GM12878 (cell line): ENCODE measurements at regions not wholly inside any gene's neighbourhood (a gene's known extent, or its start where the extent isn't known, plus 50 kb on each side); places are given as distances from the start of the nearest gene placed in this dataset.

Experiments used
- ATAC-seq: fragments of 200-7000 bp; cut with Tn5 transposase; 3 replicates; pipeline ENCODE4 v1.9.1; 2020; ENCODE audit warnings: mild to moderate bottlenecking, moderate library complexity
- BruUV-seq: library from RNA; stranded (reverse); fragments of 400-500 nt; replicated peaks from 2 replicates; lab custom pipeline; 2021; lab: Mats Ljungman, UMichigan
- CTCF ChIA-PET: fragments of 300-600 bp; sonication (Branson Sonifier 250); formaldehyde crosslinking; extraction: SDS; loops from one replicate; lab custom pipeline; 2021; ENCODE audit warnings: inconsistent platforms; lab: Yijun Ruan, JAX
- POLR2A ChIA-PET: fragments of 350-600 bp; formaldehyde crosslinking; extraction: SDS; loops from one replicate; lab custom pipeline; 2021; ENCODE audit warnings: inconsistent platforms; lab: Charles Lee
- RAD21 ChIA-PET: fragments of 300-600 bp; sonication (Branson Sonifier 250); formaldehyde crosslinking; loops from one replicate; lab custom pipeline; 2023; ENCODE audit warnings: antibody characterized with exemption; ENCODE audit not compliant: unreplicated experiment; lab: Charles Lee
- SMC1A ChIA-PET: fragments of 300-600 bp; sonication (Branson Sonifier 250); formaldehyde crosslinking; loops from one replicate; lab custom pipeline; 2023; ENCODE audit not compliant: unreplicated experiment, uncharacterized antibody; lab: Charles Lee
- DNase-seq: peaks from one replicate; pipeline ENCODE4 v3.0.0-alpha.2; 2011; ENCODE audit warnings: low read depth, low spot score
- FAIRE-seq: peaks from 3 replicates; lab custom pipeline; 2011; peaks lifted over from hg19 to GRCh38; lab: Jason Lieb, UNC
- H2AFZ ChIP-seq: 2 replicates; pipeline ENCODE4 v1.6.0; 2011; ENCODE audit warnings: low read depth, low read length, control low read depth; ENCODE audit not compliant: control insufficient read depth
- H3K27ac ChIP-seq: 2 replicates; pipeline ENCODE4 v1.5.1; 2011; ENCODE audit warnings: control low read depth; ENCODE audit not compliant: control insufficient read depth, insufficient read depth
- H3K27me3 ChIP-seq, 2 experiments: replicated peaks in 1 of 2; 2 replicates each; pipeline versions ENCODE4 v1.6.0 to v1.6.1; 2011; ENCODE audit warnings: low read length in 1 of 2; ENCODE audit not compliant: control insufficient read depth in 2 of 2, insufficient read depth in 2 of 2
- H3K36me3 ChIP-seq, 2 experiments: 2 replicates each; pipeline ENCODE4 v1.5.1; 2011; ENCODE audit warnings: low read length in 1 of 2; ENCODE audit not compliant: control insufficient read depth in 2 of 2, insufficient read depth in 2 of 2
- H3K4me1 ChIP-seq: 2 replicates; pipeline ENCODE4 v1.6.1; 2011; ENCODE audit warnings: mild to moderate bottlenecking, low read length, moderate library complexity, mixed read lengths; ENCODE audit not compliant: control insufficient read depth, insufficient read depth
- H3K4me2 ChIP-seq: 2 replicates; pipeline ENCODE4 v1.6.0; 2011; ENCODE audit warnings: control low read depth; ENCODE audit not compliant: control insufficient read depth, insufficient read depth
- H3K4me3 ChIP-seq: fragments of 200-600 bp; sonication (generic); 2 replicates; pipeline ENCODE4 v1.5.1; 2016
- H3K79me2 ChIP-seq: 2 replicates; pipeline ENCODE4 v1.6.0; 2011; ENCODE audit warnings: low read length; ENCODE audit not compliant: control insufficient read depth, insufficient read depth
- H3K9ac ChIP-seq: 2 replicates; pipeline ENCODE4 v1.8.0; 2011; ENCODE audit warnings: low read length, control low read depth, mixed read lengths; ENCODE audit not compliant: control insufficient read depth, insufficient read depth
- H3K9me3 ChIP-seq: replicated peaks from 3 replicates; pipeline ENCODE4 v1.5.1; 2011; ENCODE audit warnings: mild to moderate bottlenecking, low read length; ENCODE audit not compliant: control insufficient read depth, insufficient read depth
- H4K20me1 ChIP-seq: 2 replicates; pipeline ENCODE4 v1.6.0; 2011; ENCODE audit not compliant: control insufficient read depth, insufficient read depth
- BRCA1 ChIP-seq: IDR thresholded peaks from 2 replicates; pipeline ENCODE4 v1.6.1; 2011; ENCODE audit warnings: low read depth, low read length, improper control_type of control experiment
- CEBPB ChIP-seq, 2 experiments: fragments of 150-350 bp in 1 of 2; IDR thresholded peaks; 2 replicates each; pipeline ENCODE4 v1.6.1; 2012 to 2014; ENCODE audit warnings: low read depth in 2 of 2, low read length in 2 of 2, borderline replicate concordance in 1 of 2, inconsistent platforms in 1 of 2
- KDM1A ChIP-seq: fragments of 200-600 bp; sonication (generic); IDR thresholded peaks from 2 replicates; pipeline ENCODE4 v1.6.1; 2016; ENCODE audit warnings: borderline replicate concordance
- MYC ChIP-seq: IDR thresholded peaks from 2 replicates; pipeline ENCODE4 v1.6.1; 2011; ENCODE audit warnings: mild to moderate bottlenecking, low read length, moderate library complexity, inconsistent platforms; ENCODE audit not compliant: insufficient read depth, insufficient replicate concordance, insufficient read length, severe bottlenecking
- SIX5 ChIP-seq: IDR thresholded peaks from 2 replicates; pipeline ENCODE4 v1.6.1; 2011; ENCODE audit warnings: mild to moderate bottlenecking, low read depth, low read length, moderate library complexity; ENCODE audit not compliant: severe bottlenecking
- ZNF24 ChIP-seq: fragments of 450-650 bp; IDR thresholded peaks from 2 replicates; pipeline ENCODE4 v1.6.1; 2017; ENCODE audit warnings: antibody characterized with exemption, mild to moderate bottlenecking
- WGBS: methylation state at CpG from one replicate; pipeline ENCODE4 v1.1.6; 2016; ENCODE audit warnings: low lambda C conversion rate; ENCODE audit not compliant: insufficient replicate concordance, insufficient coverage; ENCODE audit errors: missing lambda C conversion rate; 5-methylcytosine and 5-hydroxymethylcytosine counted together
- in situ Hi-C: fragments of 300-500 bp; cut with MboI; formaldehyde crosslinking; loops from 9 replicates; pipeline ENCODE4 v1.14.3; 2018; ENCODE audit warnings: mixed read lengths
- intact Hi-C: fragments of 100-400 bp; cut with micrococcal nuclease; formaldehyde crosslinking; loops from one replicate; pipeline ENCODE4 v1.14.2; 2022; ENCODE audit not compliant: unreplicated experiment
- TF ChIP-seq, protein P1 (sequence below): fragments of 450-650 bp; IDR thresholded peaks from 2 replicates; pipeline ENCODE4 v1.6.1; 2017; ENCODE audit warnings: mild to moderate bottlenecking
- TF ChIP-seq, protein P2 (sequence below): IDR thresholded peaks from 2 replicates; pipeline ENCODE4 v1.6.1; 2012; ENCODE audit warnings: low read depth, low read length, improper control_type of control experiment

DNA sequence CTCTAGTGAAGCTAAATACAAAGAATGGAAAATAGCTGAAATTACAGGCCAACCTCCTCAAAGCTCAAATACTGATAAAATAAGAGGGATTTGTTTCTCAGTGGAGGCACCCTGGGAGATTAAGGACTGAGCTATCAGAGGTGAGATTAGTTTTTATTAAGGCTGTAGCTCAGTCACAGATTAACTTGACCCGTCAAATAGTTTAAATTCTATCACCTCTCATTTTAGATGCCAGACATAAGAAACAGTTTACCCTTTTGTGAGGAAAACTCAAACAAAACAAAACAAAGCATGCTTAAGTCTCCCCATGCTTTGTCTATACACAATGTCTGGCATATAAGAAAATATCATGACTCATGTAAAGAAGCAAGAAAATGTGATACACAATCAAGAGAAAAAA lies 208.3 kb upstream of the PMFBP1 start:
- Histone ChIP-seq H3K36me3 (no peaks in the 10 kb centered on the region), H3K9ac (no peak overlapping the region), H3K9me3 (no peaks in the 10 kb centered on the region; the same call in 2 of the 3 replicates), H3K4me2 (no peak overlapping the region), H3K4me1 (no peaks in the 10 kb centered on the region), H4K20me1 (no peaks in the 10 kb centered on the region), H3K4me3 (no peak overlapping the region), H2AFZ (no peak overlapping the region), H3K79me2 (no peaks in the 10 kb centered on the region), H3K27ac (no peak overlapping the region), H3K27me3 (no peaks in the 10 kb centered on the region)
- 95% methylated on average over 1 of the region's 1 CpG for WGBS
- SMC1A ChIA-PET: no interaction called here
- DNase-seq (no peak), FAIRE-seq (no peak), ATAC-seq (no peak)
- in situ Hi-C loops (no loop called here), intact Hi-C loops (no loop called here)
- no peak for TF ChIP-seq KDM1A
- TF ChIP-seq, protein P1, sequence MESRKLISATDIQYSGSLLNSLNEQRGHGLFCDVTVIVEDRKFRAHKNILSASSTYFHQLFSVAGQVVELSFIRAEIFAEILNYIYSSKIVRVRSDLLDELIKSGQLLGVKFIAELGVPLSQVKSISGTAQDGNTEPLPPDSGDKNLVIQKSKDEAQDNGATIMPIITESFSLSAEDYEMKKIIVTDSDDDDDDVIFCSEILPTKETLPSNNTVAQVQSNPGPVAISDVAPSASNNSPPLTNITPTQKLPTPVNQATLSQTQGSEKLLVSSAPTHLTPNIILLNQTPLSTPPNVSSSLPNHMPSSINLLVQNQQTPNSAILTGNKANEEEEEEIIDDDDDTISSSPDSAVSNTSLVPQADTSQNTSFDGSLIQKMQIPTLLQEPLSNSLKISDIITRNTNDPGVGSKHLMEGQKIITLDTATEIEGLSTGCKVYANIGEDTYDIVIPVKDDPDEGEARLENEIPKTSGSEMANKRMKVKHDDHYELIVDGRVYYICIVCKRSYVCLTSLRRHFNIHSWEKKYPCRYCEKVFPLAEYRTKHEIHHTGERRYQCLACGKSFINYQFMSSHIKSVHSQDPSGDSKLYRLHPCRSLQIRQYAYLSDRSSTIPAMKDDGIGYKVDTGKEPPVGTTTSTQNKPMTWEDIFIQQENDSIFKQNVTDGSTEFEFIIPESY: no peak
- TF ChIP-seq, protein P2, sequence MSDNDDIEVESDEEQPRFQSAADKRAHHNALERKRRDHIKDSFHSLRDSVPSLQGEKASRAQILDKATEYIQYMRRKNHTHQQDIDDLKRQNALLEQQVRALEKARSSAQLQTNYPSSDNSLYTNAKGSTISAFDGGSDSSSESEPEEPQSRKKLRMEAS: no peak
- POLR2A ChIA-PET: no interaction called here
- RAD21 ChIA-PET: no interaction called here
- no TSS peak for BruUV-seq
- CTCF ChIA-PET: interaction anchor here (1.0 kb wide), 1 partner anchor 20 kb away, joined by 3 read pairs; no protein-coding TSS in a partner anchor

DNA sequence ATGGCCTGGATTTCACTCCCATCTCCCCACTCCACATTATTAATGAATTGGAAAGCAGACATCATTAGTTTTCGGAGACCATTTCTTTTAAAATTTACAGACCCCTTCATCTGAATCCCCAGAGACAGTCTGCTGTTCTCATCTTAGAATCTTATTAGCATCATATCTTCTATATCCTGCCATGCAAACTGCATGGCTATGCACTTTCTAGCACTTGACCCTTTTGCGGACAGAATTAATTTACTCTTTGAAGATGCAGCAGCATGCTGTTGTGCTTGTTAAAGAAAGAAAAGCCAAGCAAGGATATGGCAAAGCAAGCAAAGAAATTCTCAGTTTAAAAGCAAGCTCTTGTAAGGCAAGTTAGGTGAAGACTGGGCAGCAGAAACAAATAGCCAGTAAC lies 201.2 kb upstream of the PMFBP1 start:
- 100% methylated on average over 2 of the region's 2 CpGs for WGBS
- H3K4me2 ChIP-seq: no peak overlapping the region
- BruUV-seq: no TSS peak
- in situ Hi-C loops (no loop called here), intact Hi-C loops (no loop called here)
- CTCF ChIA-PET: no interaction called here
- FAIRE-seq (no peak), ATAC-seq (no peak), DNase-seq (no peak)
- no peak overlapping the region for H2AFZ ChIP-seq
- H3K9ac ChIP-seq: no peak overlapping the region
- no peak overlapping the region for H3K4me3 ChIP-seq
- TF ChIP-seq BRCA1 (no peak), MYC (no peak), ZNF24 (no peak), CEBPB (IDR thresholded peaks at IDR 0.05; ENCODE audit: borderline replicate concordance in 1 of 2, low read depth in 2 of 2, low read length in 2 of 2) (no peak), SIX5 (no peak)
- H3K27ac ChIP-seq: no peak overlapping the region
- H3K9me3 ChIP-seq: no peaks in the 10 kb centered on the region
- H3K4me1 ChIP-seq: no peaks in the 10 kb centered on the region
- no peaks in the 10 kb centered on the region for H3K36me3 ChIP-seq
- RAD21 ChIA-PET: interaction anchor here (1.2 kb wide), 1 partner anchor 27 kb away, joined by 3 read pairs; no protein-coding TSS in a partner anchor
- POLR2A ChIA-PET: no interaction called here
- H3K79me2 ChIP-seq: no peaks in the 10 kb centered on the region
- H3K27me3 ChIP-seq: no peaks in the 10 kb centered on the region
- SMC1A ChIA-PET: interaction anchor here (0.9 kb wide), 1 partner anchor 12 kb away, joined by 3 read pairs; no protein-coding TSS in a partner anchor
- H4K20me1 ChIP-seq: no peaks in the 10 kb centered on the region
